ENCODE measurements at regions not wholly inside any gene's neighbourhood (a gene's known extent, or its start where the extent isn't known, plus 50 kb on each side); places are given as distances from the start of the nearest gene placed in this dataset.

GRCh38 chr7:12477620-12478019 lies 74.0 kb upstream of the VWDE start:
- no peaks in the 10 kb centered on the region for H3K36me3 ChIP-seq (ENCODE audit: insufficient read depth, insufficient read length, low read length)
- H3K4me3 ChIP-seq (ENCODE audit: insufficient read length, low read depth) = no peak overlapping the region
- no peaks in the 10 kb centered on the region for H3K9me3 ChIP-seq (ENCODE audit: insufficient read depth, low read length)
- DNase-seq (ENCODE audit: low read depth, low spot score) = no peak
- no peaks in the 10 kb centered on the region for H3K27me3 ChIP-seq (ENCODE audit: insufficient read depth, insufficient read length)
- H3K4me1 ChIP-seq (ENCODE audit: insufficient read depth, insufficient read length) = no peaks in the 10 kb centered on the region
- TF ChIP-seq ZNF274 (IDR thresholded peaks at IDR 0.05; ENCODE audit: low read depth, low read length) (no peak), YY1 (IDR thresholded peaks at IDR 0.05; ENCODE audit: insufficient read depth, insufficient read length) (no peak), SUZ12 (IDR thresholded peaks at IDR 0.05; ENCODE audit: extremely low read depth, insufficient read depth, insufficient read length) (no peak)
- H3K9ac ChIP-seq (ENCODE audit: insufficient read length, low read depth) = no peak overlapping the region

DNA sequence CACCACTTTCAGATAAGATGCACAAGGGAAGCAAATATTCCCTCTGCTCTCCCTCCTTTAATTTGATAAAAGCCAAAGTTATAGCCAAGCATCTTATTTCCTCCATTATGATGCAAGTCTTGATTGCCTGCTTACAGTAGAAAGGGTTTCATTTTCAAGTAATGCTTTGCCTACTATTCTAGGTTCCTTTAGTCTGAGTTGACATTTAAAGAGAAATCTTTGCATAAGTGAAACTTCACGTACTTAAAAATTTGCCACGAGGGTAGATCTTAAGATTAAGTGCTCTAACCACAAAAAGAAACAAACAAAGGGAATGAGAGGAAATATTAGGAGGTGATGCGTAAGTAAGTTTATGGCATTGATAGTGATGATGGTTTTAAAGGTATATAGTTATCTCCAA lies 78.1 kb upstream of the VWDE start:
- Histone ChIP-seq H3K36me3 (ENCODE audit: insufficient read depth, insufficient read length, low read length) (no peaks in the 10 kb centered on the region), H3K4me1 (ENCODE audit: insufficient read depth, insufficient read length) (no peaks in the 10 kb centered on the region), H3K27me3 (ENCODE audit: insufficient read depth, insufficient read length) (no peaks in the 10 kb centered on the region), H3K4me3 (ENCODE audit: insufficient read length, low read depth) (no peak overlapping the region), H3K9me3 (ENCODE audit: insufficient read depth, low read length) (no peaks in the 10 kb centered on the region), H3K9ac (ENCODE audit: insufficient read length, low read depth) (no peak overlapping the region)
- DNase-seq (ENCODE audit: low read depth, low spot score) = no peak
- TF ChIP-seq YY1 (IDR thresholded peaks at IDR 0.05; ENCODE audit: insufficient read depth, insufficient read length) = no peak
- no peak for TF ChIP-seq SUZ12 (IDR thresholded peaks at IDR 0.05; ENCODE audit: extremely low read depth, insufficient read depth, insufficient read length)
- no peak for TF ChIP-seq ZNF274 (IDR thresholded peaks at IDR 0.05; ENCODE audit: low read depth, low read length)

DNA sequence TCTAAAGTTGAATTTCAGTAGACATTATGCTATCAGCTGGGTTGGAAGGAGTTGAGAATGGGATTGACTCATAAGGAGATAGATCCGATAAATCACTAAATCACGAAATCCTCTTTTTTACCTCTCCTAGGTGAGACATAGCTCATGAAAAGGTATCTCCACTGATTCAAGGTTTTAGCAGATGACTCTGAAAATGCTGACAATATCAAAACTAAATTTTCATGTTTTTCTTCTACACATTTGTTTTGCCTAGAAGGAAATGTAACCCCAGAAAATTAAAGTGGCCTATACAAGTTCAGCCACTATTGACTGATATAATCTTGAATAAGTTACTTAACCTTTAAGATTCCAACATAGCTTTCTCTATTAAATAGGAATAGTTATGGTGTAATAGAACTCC lies 82.2 kb upstream of the VWDE start:
- Histone ChIP-seq H3K4me3 (ENCODE audit: insufficient read length, low read depth) (no peak overlapping the region), H3K27me3 (ENCODE audit: insufficient read depth, insufficient read length) (no peaks in the 10 kb centered on the region), H3K36me3 (ENCODE audit: insufficient read depth, insufficient read length, low read length) (no peaks in the 10 kb centered on the region), H3K4me1 (ENCODE audit: insufficient read depth, insufficient read length) (no peaks in the 10 kb centered on the region), H3K9me3 (ENCODE audit: insufficient read depth, low read length) (no peaks in the 10 kb centered on the region), H3K9ac (ENCODE audit: insufficient read length, low read depth) (no peak overlapping the region)
- DNase-seq (ENCODE audit: low read depth, low spot score) = no peak
- TF ChIP-seq YY1 (IDR thresholded peaks at IDR 0.05; ENCODE audit: insufficient read depth, insufficient read length) = no peak
- no peak for TF ChIP-seq ZNF274 (IDR thresholded peaks at IDR 0.05; ENCODE audit: low read depth, low read length)
- TF ChIP-seq SUZ12 (IDR thresholded peaks at IDR 0.05; ENCODE audit: extremely low read depth, insufficient read depth, insufficient read length) = no peak

- H3K4me1 ChIP-seq (ENCODE audit: insufficient read depth, insufficient read length) = no peaks in the 10 kb centered on the region
- no peaks in the 10 kb centered on the region for H3K27me3 ChIP-seq (ENCODE audit: insufficient read depth, insufficient read length)
- H3K36me3 ChIP-seq (ENCODE audit: insufficient read depth, insufficient read length, low read length) = no peaks in the 10 kb centered on the region
- no peak for TF ChIP-seq SUZ12 (IDR thresholded peaks at IDR 0.05; ENCODE audit: extremely low read depth, insufficient read depth, insufficient read length)
- no peak for TF ChIP-seq ZNF274 (IDR thresholded peaks at IDR 0.05; ENCODE audit: low read depth, low read length)
- no peak for TF ChIP-seq YY1 (IDR thresholded peaks at IDR 0.05; ENCODE audit: insufficient read depth, insufficient read length)
- no peak overlapping the region for H3K9ac ChIP-seq (ENCODE audit: insufficient read length, low read depth)
- no peaks in the 10 kb centered on the region for H3K9me3 ChIP-seq (ENCODE audit: insufficient read depth, low read length)
- no peak for DNase-seq (ENCODE audit: low read depth, low spot score)
- no peak overlapping the region for H3K4me3 ChIP-seq (ENCODE audit: insufficient read length, low read depth)
Observed at GRCh38 chr7:12488341-12488740, 82.2 kb upstream of the SCIN start.

- Histone ChIP-seq H3K9me3 (ENCODE audit: insufficient read depth, low read length) (peaks cover 6% of the 10 kb centered on the region; the same call in 1 of the 2 replicates), H3K36me3 (ENCODE audit: insufficient read depth, insufficient read length, low read length) (no peaks in the 10 kb centered on the region), H3K4me3 (ENCODE audit: insufficient read length, low read depth) (no peak overlapping the region), H3K9ac (ENCODE audit: insufficient read length, low read depth) (no peak overlapping the region), H3K27me3 (ENCODE audit: insufficient read depth, insufficient read length) (no peaks in the 10 kb centered on the region), H3K4me1 (ENCODE audit: insufficient read depth, insufficient read length) (no peaks in the 10 kb centered on the region)
- TF ChIP-seq ZNF274 (IDR thresholded peaks at IDR 0.05; ENCODE audit: low read depth, low read length) = no peak
- no peak for TF ChIP-seq SUZ12 (IDR thresholded peaks at IDR 0.05; ENCODE audit: extremely low read depth, insufficient read depth, insufficient read length)
- no peak for TF ChIP-seq YY1 (IDR thresholded peaks at IDR 0.05; ENCODE audit: insufficient read depth, insufficient read length)
- peak; percentile 9 for DNase-seq (ENCODE audit: low read depth, low spot score)
Observed at GRCh38 chr7:12490107-12490688, 80.3 kb upstream of the SCIN start.

GRCh38 chr7:12490940-12491339 lies 79.6 kb upstream of the SCIN start:
- Histone ChIP-seq H3K9me3 (ENCODE audit: insufficient read depth, low read length) (peaks cover 9% of the 10 kb centered on the region; the same call in 1 of the 2 replicates), H3K4me3 (ENCODE audit: insufficient read length, low read depth) (no peak overlapping the region), H3K36me3 (ENCODE audit: insufficient read depth, insufficient read length, low read length) (no peaks in the 10 kb centered on the region), H3K27me3 (ENCODE audit: insufficient read depth, insufficient read length) (no peaks in the 10 kb centered on the region), H3K4me1 (ENCODE audit: insufficient read depth, insufficient read length) (no peaks in the 10 kb centered on the region), H3K9ac (ENCODE audit: insufficient read length, low read depth) (no peak overlapping the region)
- TF ChIP-seq SUZ12 (IDR thresholded peaks at IDR 0.05; ENCODE audit: extremely low read depth, insufficient read depth, insufficient read length) (no peak), YY1 (IDR thresholded peaks at IDR 0.05; ENCODE audit: insufficient read depth, insufficient read length) (no peak), ZNF274 (IDR thresholded peaks at IDR 0.05; ENCODE audit: low read depth, low read length) (no peak)
- DNase-seq (ENCODE audit: low read depth, low spot score) = no peak

DNA sequence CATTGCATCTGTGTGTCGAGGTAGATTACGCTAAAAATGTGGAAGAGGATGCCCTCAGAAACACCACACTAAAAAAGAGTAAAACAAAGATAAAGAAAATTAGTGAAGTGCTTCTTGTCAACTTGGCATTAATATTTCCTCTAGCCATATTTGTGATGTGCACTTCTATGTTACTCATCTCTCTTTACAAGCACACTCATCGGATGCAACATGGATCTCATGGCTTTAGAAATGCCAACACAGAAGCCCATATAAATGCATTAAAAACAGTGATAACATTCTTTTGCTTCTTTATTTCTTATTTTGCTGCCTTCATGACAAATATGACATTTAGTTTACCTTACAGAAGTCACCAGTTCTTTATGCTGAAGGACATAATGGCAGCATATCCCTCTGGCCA lies 79.0 kb upstream of the SCIN start:
- no peak overlapping the region for H3K9ac ChIP-seq (ENCODE audit: insufficient read length, low read depth)
- H3K36me3 ChIP-seq (ENCODE audit: insufficient read depth, insufficient read length, low read length) = no peaks in the 10 kb centered on the region
- TF ChIP-seq SUZ12 (IDR thresholded peaks at IDR 0.05; ENCODE audit: extremely low read depth, insufficient read depth, insufficient read length) = no peak
- TF ChIP-seq YY1 (IDR thresholded peaks at IDR 0.05; ENCODE audit: insufficient read depth, insufficient read length) = no peak
- TF ChIP-seq ZNF274 (IDR thresholded peaks at IDR 0.05; ENCODE audit: low read depth, low read length) = no peak
- no peaks in the 10 kb centered on the region for H3K4me1 ChIP-seq (ENCODE audit: insufficient read depth, insufficient read length)
- H3K4me3 ChIP-seq (ENCODE audit: insufficient read length, low read depth) = no peak overlapping the region
- no peaks in the 10 kb centered on the region for H3K27me3 ChIP-seq (ENCODE audit: insufficient read depth, insufficient read length)
- H3K9me3 ChIP-seq (ENCODE audit: insufficient read depth, low read length) = peaks cover 9% of the 10 kb centered on the region; the same call in 1 of the 2 replicates
- no peak for DNase-seq (ENCODE audit: low read depth, low spot score)
